ENCODE measurements at regions not wholly inside any gene's neighbourhood (a gene's known extent, or its start where the extent isn't known, plus 50 kb on each side); places are given as distances from the start of the nearest gene placed in this dataset.

GRCh38 chr3:103909395-103909794 is 1457.3 kb upstream of the ALCAM start:
- ATAC-seq (ENCODE audit: low FRiP score) (no peak), DNase-seq (ENCODE audit: low spot score) (no peak)
- no peak for TF ChIP-seq CTCF (IDR thresholded peaks at IDR 0.05)

- ATAC-seq (ENCODE audit: low FRiP score) (no peak), DNase-seq (ENCODE audit: low spot score) (no peak)
- TF ChIP-seq CTCF (IDR thresholded peaks at IDR 0.05): no peak
Observed at GRCh38 chr3:103918336-103918735, 1448.4 kb upstream of the ALCAM start.

- ATAC-seq (ENCODE audit: low FRiP score): no peak
- DNase-seq (ENCODE audit: low spot score): no peak
- no peak for TF ChIP-seq CTCF (IDR thresholded peaks at IDR 0.05)
Observed at GRCh38 chr3:103919327-103919726, 1447.4 kb upstream of the ALCAM start.

- TF ChIP-seq CTCF (IDR thresholded peaks at IDR 0.05): no peak
- ATAC-seq (ENCODE audit: low FRiP score) (no peak), DNase-seq (ENCODE audit: low spot score) (no peak)
Observed at GRCh38 chr3:103923907-103924306, 1442.8 kb upstream of the ALCAM start.

- no peak for ATAC-seq (ENCODE audit: low FRiP score)
- no peak for DNase-seq (ENCODE audit: low spot score)
- no peak for TF ChIP-seq CTCF (IDR thresholded peaks at IDR 0.05)
Observed at GRCh38 chr3:103924544-103924943, 1442.2 kb upstream of the ALCAM start.

- no peak for TF ChIP-seq CTCF (IDR thresholded peaks at IDR 0.05)
- no peak for DNase-seq (ENCODE audit: low spot score)
- no peak for ATAC-seq (ENCODE audit: low FRiP score)
Observed at GRCh38 chr3:103926936-103927335, 1439.8 kb upstream of the ALCAM start.

GRCh38 chr3:103927896-103928295 is 1438.8 kb upstream of the ALCAM start:
- no peak for TF ChIP-seq CTCF (IDR thresholded peaks at IDR 0.05)
- DNase-seq (ENCODE audit: low spot score) (no peak), ATAC-seq (ENCODE audit: low FRiP score) (no peak)
